ENCODE measurements at regions not wholly inside any gene's neighbourhood (a gene's known extent, or its start where the extent isn't known, plus 50 kb on each side); places are given as distances from the start of the nearest gene placed in this dataset.
A peak's percentile ranks its signal among the peaks of the same experiment; 100 is the strongest.
"Not testable (repeated sequence)": the region's sequence is repeated elsewhere in the genome, so short reads cannot be mapped to it uniquely, and the experiment has no call there.

- no peak overlapping the region for H3K27ac ChIP-seq (ENCODE audit: poor library complexity, severe bottlenecking)
- ATAC-seq (ENCODE audit: low read depth) (no peak), DNase-seq (ENCODE audit: low spot score) (no peak)
- no peaks in the 10 kb centered on the region for H3K27me3 ChIP-seq (ENCODE audit: insufficient read depth, poor library complexity, severe bottlenecking)
- no peaks in the 10 kb centered on the region for H3K4me1 ChIP-seq (ENCODE audit: insufficient read depth, poor library complexity, severe bottlenecking)
- H3K9me3 ChIP-seq (ENCODE audit: severe bottlenecking) = no peaks in the 10 kb centered on the region
- no peak for TF ChIP-seq CTCF (IDR thresholded peaks at IDR 0.05; ENCODE audit: poor library complexity, severe bottlenecking)
- no peak overlapping the region for H3K4me3 ChIP-seq (ENCODE audit: severe bottlenecking)
- H3K36me3 ChIP-seq (ENCODE audit: low read depth) = no peaks in the 10 kb centered on the region
Observed at GRCh38 chr10:25748509-25748908, 185.5 kb upstream of the MYO3A start.

- no peaks in the 10 kb centered on the region for H3K27me3 ChIP-seq (ENCODE audit: insufficient read depth, poor library complexity, severe bottlenecking)
- H3K36me3 ChIP-seq (ENCODE audit: low read depth) = no peaks in the 10 kb centered on the region
- no peak overlapping the region for H3K27ac ChIP-seq (ENCODE audit: poor library complexity, severe bottlenecking)
- TF ChIP-seq CTCF (IDR thresholded peaks at IDR 0.05; ENCODE audit: poor library complexity, severe bottlenecking) = no peak
- H3K4me1 ChIP-seq (ENCODE audit: insufficient read depth, poor library complexity, severe bottlenecking) = no peaks in the 10 kb centered on the region
- H3K9me3 ChIP-seq (ENCODE audit: severe bottlenecking) = no peaks in the 10 kb centered on the region
- ATAC-seq (ENCODE audit: low read depth) = no peak
- DNase-seq (ENCODE audit: low spot score) = no peak
- H3K4me3 ChIP-seq (ENCODE audit: severe bottlenecking) = no peak overlapping the region
Observed at GRCh38 chr10:25753776-25754175, 180.3 kb upstream of the MYO3A start.

GRCh38 chr10:25755874-25756273 lies 178.2 kb upstream of the MYO3A start:
- ATAC-seq (ENCODE audit: low read depth); H3K36me3 ChIP-seq (ENCODE audit: low read depth); DNase-seq (ENCODE audit: low spot score); H3K27me3 ChIP-seq (ENCODE audit: insufficient read depth, poor library complexity, severe bottlenecking); H3K27ac ChIP-seq (ENCODE audit: poor library complexity, severe bottlenecking); H3K9me3 ChIP-seq (ENCODE audit: severe bottlenecking); H3K4me1 ChIP-seq (ENCODE audit: insufficient read depth, poor library complexity, severe bottlenecking); H3K4me3 ChIP-seq (ENCODE audit: severe bottlenecking): not testable (repeated sequence)

- Histone ChIP-seq H3K9me3 (ENCODE audit: severe bottlenecking) (no peaks in the 10 kb centered on the region), H3K36me3 (ENCODE audit: low read depth) (no peaks in the 10 kb centered on the region), H3K27me3 (ENCODE audit: insufficient read depth, poor library complexity, severe bottlenecking) (no peaks in the 10 kb centered on the region), H3K4me3 (ENCODE audit: severe bottlenecking) (no peak overlapping the region), H3K4me1 (ENCODE audit: insufficient read depth, poor library complexity, severe bottlenecking) (no peaks in the 10 kb centered on the region), H3K27ac (ENCODE audit: poor library complexity, severe bottlenecking) (no peak overlapping the region)
- no peak for ATAC-seq (ENCODE audit: low read depth)
- no peak for TF ChIP-seq CTCF (IDR thresholded peaks at IDR 0.05; ENCODE audit: poor library complexity, severe bottlenecking)
- no peak for DNase-seq (ENCODE audit: low spot score)
Observed at GRCh38 chr10:25756784-25757183, 177.2 kb upstream of the MYO3A start.

- no peaks in the 10 kb centered on the region for H3K4me1 ChIP-seq (ENCODE audit: insufficient read depth, poor library complexity, severe bottlenecking)
- no peak for DNase-seq (ENCODE audit: low spot score)
- TF ChIP-seq CTCF (IDR thresholded peaks at IDR 0.05; ENCODE audit: poor library complexity, severe bottlenecking) = peak; percentile 46
- ATAC-seq (ENCODE audit: low read depth) = no peak
- H3K27ac ChIP-seq (ENCODE audit: poor library complexity, severe bottlenecking) = no peak overlapping the region
- no peak overlapping the region for H3K4me3 ChIP-seq (ENCODE audit: severe bottlenecking)
- H3K9me3 ChIP-seq (ENCODE audit: severe bottlenecking) = no peaks in the 10 kb centered on the region
- H3K36me3 ChIP-seq (ENCODE audit: low read depth) = no peaks in the 10 kb centered on the region
- no peaks in the 10 kb centered on the region for H3K27me3 ChIP-seq (ENCODE audit: insufficient read depth, poor library complexity, severe bottlenecking)
Observed at GRCh38 chr10:25758041-25758457, 176.0 kb upstream of the MYO3A start.

All from RWPE2 (cell line).